Osteoblast (primary cell): ENCODE measurements at regions not wholly inside any gene's neighbourhood (a gene's known extent, or its start where the extent isn't known, plus 50 kb on each side); places are given as distances from the start of the nearest gene placed in this dataset.

Experiments
- DNase-seq: peaks from one replicate; pipeline ENCODE4 v3.0.0; 2011; ENCODE audit warnings: low spot score, mixed read lengths; ENCODE audit not compliant: insufficient read length; ENCODE audit errors: missing footprints
- H2AFZ ChIP-seq: 2 replicates; pipeline ENCODE4 v1.6.0; 2011; ENCODE audit warnings: mild to moderate bottlenecking, low read length
- H3K27ac ChIP-seq: 2 replicates; pipeline ENCODE4 v1.5.1; 2011; ENCODE audit warnings: mild to moderate bottlenecking, low read depth, low read length, moderate library complexity
- H3K27me3 ChIP-seq: 2 replicates; pipeline ENCODE4 v1.6.0; 2012; ENCODE audit warnings: mild to moderate bottlenecking, control low read depth, inconsistent platforms, low read length, moderate library complexity; ENCODE audit not compliant: insufficient read depth
- H3K36me3 ChIP-seq: 2 replicates; pipeline ENCODE4 v1.5.1; 2011; ENCODE audit warnings: mild to moderate bottlenecking, low read length, control low read depth, moderate library complexity; ENCODE audit not compliant: insufficient read depth
- H3K4me1 ChIP-seq: 2 replicates; pipeline ENCODE4 v1.5.1; 2011; ENCODE audit warnings: mild to moderate bottlenecking, low read length, control low read depth, moderate library complexity; ENCODE audit not compliant: insufficient read depth
- H3K4me2 ChIP-seq: 2 replicates; pipeline ENCODE4 v1.6.0; 2011; ENCODE audit warnings: mild to moderate bottlenecking, low read length; ENCODE audit not compliant: insufficient read depth
- H3K4me3 ChIP-seq: fragments of 200-600 bp; sonication (generic); 3 replicates; pipeline ENCODE4 v1.5.1; 2012; ENCODE audit warnings: mild to moderate bottlenecking, low read length, inconsistent platforms; ENCODE audit not compliant: insufficient read depth
- H3K79me2 ChIP-seq: 2 replicates; pipeline ENCODE4 v1.6.0; 2012; ENCODE audit warnings: mild to moderate bottlenecking, low read length, control low read depth, inconsistent platforms; ENCODE audit not compliant: insufficient read depth
- H3K9me3 ChIP-seq: 2 replicates; pipeline ENCODE4 v1.5.1; 2011; ENCODE audit warnings: low read depth, low read length, control low read depth
- H4K20me1 ChIP-seq: 2 replicates; pipeline ENCODE4 v1.6.0; 2012; ENCODE audit warnings: mild to moderate bottlenecking, low read length, control low read depth; ENCODE audit not compliant: insufficient read depth
- CTCF ChIP-seq: IDR thresholded peaks from 2 replicates; pipeline ENCODE4 v1.5.1; 2011; ENCODE audit warnings: mild to moderate bottlenecking, low read depth, low read length, moderate library complexity; ENCODE audit errors: extremely low read depth

GRCh38 chrX:42028109-42028508, 104.8 kb upstream of the CASK start:
- Histone ChIP-seq H3K4me1 (no peaks in the 10 kb centered on the region), H3K4me2 (no peak overlapping the region), H3K4me3 (no peak overlapping the region), H3K27ac (no peak overlapping the region), H4K20me1 (no peaks in the 10 kb centered on the region), H2AFZ (no peak overlapping the region), H3K9me3 (no peaks in the 10 kb centered on the region), H3K36me3 (no peaks in the 10 kb centered on the region), H3K27me3 (no peaks in the 10 kb centered on the region), H3K79me2 (no peaks in the 10 kb centered on the region)
- TF ChIP-seq CTCF = no peak
- DNase-seq = no peak

GRCh38 chrX:42027367-42028000, 104.1 kb upstream of the CASK start:
- TF ChIP-seq CTCF = no peak
- Histone ChIP-seq H3K79me2 (no peaks in the 10 kb centered on the region), H3K27me3 (no peaks in the 10 kb centered on the region), H3K4me2 (no peak overlapping the region), H3K4me1 (no peaks in the 10 kb centered on the region), H3K27ac (no peak overlapping the region), H3K4me3 (no peak overlapping the region), H3K36me3 (no peaks in the 10 kb centered on the region), H2AFZ (no peak overlapping the region), H4K20me1 (no peaks in the 10 kb centered on the region), H3K9me3 (no peaks in the 10 kb centered on the region)
- no peak for DNase-seq

GRCh38 chrX:42025861-42026260, 102.5 kb upstream of the CASK start:
- H2AFZ ChIP-seq = no peak overlapping the region
- no peaks in the 10 kb centered on the region for H4K20me1 ChIP-seq
- no peak overlapping the region for H3K4me3 ChIP-seq
- no peak for TF ChIP-seq CTCF
- H3K9me3 ChIP-seq = no peaks in the 10 kb centered on the region
- no peaks in the 10 kb centered on the region for H3K36me3 ChIP-seq
- no peaks in the 10 kb centered on the region for H3K79me2 ChIP-seq
- no peaks in the 10 kb centered on the region for H3K27me3 ChIP-seq
- H3K4me2 ChIP-seq = no peak overlapping the region
- no peak overlapping the region for H3K27ac ChIP-seq
- no peak for DNase-seq
- H3K4me1 ChIP-seq = no peaks in the 10 kb centered on the region

- Histone ChIP-seq H3K27ac (no peak overlapping the region), H2AFZ (no peak overlapping the region), H3K27me3 (no peaks in the 10 kb centered on the region)
These were observed 99.8 kb upstream of the CASK start for GRCh38 chrX:42023122-42023521.

More at GRCh38 chrX:42023122-42023521, 99.8 kb upstream of the CASK start:
- DNase-seq = no peak
- Histone ChIP-seq H3K4me1 (no peaks in the 10 kb centered on the region), H3K4me3 (no peak overlapping the region), H3K36me3 (no peaks in the 10 kb centered on the region), H3K4me2 (no peak overlapping the region), H4K20me1 (no peaks in the 10 kb centered on the region), H3K79me2 (no peaks in the 10 kb centered on the region), H3K9me3 (no peaks in the 10 kb centered on the region)
- TF ChIP-seq CTCF = no peak
